ENCODE measurements at regions not wholly inside any gene's neighbourhood (a gene's known extent, or its start where the extent isn't known, plus 50 kb on each side); places are given as distances from the start of the nearest gene placed in this dataset.
"Not testable (repeated sequence)": the region's sequence is repeated elsewhere in the genome, so short reads cannot be mapped to it uniquely, and the experiment has no call there.

DNA sequence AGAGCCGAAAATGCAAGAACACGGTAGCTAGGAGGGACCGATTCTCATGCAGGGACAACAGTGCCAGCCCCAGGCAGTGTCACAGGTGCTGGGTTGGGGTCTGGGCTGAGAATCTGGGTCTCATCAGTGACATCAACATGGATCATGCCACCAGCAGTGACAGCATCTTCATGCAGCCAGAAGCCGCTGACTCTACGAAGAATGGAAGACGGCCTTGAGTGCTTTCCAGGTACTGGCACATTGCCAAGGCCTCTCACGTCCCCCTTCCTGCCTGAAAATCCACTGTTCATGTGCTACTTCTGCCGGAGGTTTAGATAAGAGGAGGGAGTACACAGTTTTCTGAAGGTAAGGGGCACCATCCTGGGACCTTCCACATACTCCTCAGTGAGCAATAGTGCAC lies 141.1 kb upstream of the FOXQ1 start:
- H3K27ac ChIP-seq = no peak overlapping the region

DNA sequence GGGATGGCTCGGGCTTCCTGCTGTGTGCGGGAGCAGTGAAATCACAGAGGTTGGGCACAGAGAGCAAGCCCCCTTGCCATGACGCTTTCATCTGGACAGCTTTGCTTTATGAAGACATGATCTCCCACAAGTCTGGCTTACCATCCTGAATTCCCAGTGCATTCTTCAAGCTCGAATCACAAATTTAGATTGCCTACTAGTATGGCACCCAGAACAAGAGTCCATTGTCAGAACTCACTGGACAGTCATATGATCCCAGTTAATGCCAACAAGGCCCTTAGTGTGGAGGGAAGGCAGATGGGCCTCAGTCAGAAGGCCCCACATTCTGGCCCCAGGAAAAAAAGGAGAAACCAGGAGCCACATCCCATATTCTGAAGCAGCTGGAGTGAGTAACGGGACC lies 147.3 kb upstream of the FOXQ1 start:
- H3K27ac ChIP-seq = no peak overlapping the region
- no peak overlapping the region for H3K4me3 ChIP-seq

More for the DNA sequence above, 141.1 kb upstream of the FOXQ1 start:
- H3K4me3 ChIP-seq = no peak overlapping the region

DNA sequence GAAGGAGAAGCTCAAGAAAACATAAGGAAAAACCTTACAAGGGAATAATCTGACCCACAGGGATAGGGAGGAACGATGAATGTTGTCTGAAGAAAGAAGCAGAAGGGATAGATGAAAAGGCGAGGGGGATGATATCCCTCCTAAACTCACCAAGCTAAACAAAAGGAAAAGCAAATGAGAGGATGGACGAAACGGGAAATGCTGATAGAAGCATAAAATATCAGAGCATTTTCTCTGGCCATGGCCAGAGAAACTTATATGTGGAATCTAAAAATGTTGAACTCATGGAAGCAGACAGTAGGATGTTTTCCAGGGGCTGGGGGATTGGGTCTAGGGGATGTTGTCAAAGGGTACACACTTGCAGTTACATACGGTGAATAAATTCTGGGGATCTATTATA lies 148.4 kb upstream of the FOXQ1 start:
- H3K27ac ChIP-seq = no peak overlapping the region
- no peak overlapping the region for H3K4me3 ChIP-seq

DNA sequence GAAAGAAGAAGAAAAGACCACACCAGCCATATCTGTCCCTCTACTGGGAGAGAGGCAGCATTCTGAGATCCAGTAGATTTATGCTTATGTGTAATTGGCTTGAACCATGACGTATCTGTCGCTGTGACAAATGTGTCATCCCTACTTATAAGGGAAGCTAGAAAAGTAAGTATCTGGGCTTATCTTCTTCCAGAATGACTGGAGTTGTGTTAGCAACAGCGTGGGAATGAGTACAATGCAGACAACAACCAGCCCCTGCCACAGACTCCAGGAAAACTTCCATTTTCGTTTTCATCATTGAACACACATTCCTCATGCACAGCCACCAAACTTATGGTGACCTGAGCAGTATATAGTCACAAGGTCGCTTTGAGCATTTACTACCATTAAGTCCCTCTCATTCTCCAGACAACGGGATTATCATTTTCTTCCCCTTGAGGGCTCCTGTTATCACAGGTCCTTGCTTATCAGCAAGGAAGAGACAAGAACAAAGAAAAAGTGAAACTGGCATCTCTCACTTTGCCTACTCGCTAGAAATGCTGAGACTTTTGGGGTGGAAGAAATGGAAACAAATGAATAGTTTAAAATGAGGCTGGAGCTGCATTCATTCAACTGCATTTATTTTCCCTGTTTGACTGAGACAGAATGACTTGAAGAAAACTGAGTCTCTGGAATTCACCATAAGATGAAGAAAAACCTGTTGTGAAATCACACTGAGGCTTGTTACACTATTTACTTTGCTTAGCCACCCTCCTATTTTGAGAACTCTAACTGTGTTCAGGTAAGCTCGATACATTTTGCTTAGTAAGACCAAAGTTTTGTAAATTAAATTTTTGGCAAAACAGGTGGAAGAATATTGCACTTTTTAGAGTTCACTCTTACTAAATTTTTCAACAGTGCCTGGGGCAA lies 149.3 kb upstream of the FOXQ1 start:
- no peak overlapping the region for H3K4me3 ChIP-seq
- peak overlapping the region in 1 of 21 experiments; percentile 21 for H3K27ac ChIP-seq

DNA sequence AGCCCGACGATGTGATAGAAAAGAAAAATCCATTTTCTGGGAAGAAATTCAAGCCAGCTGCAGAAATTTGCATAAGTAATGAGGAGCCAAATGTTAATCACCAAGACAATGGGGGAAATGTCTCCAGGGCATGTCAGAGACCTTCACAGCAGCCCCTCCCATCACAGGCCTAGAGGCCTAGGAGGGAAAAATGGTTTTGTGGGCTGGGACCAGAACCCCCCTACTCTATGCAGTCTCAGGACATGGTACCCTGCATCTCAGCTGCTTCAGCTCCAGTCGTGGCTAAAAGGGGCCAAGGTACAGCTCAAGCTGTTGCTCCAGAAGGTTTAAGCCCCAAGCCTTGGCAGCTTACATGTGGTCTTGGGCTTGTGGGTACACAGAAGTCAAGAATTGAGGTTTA lies 155.5 kb upstream of the FOXQ1 start:
- H3K4me3 ChIP-seq, H3K27ac ChIP-seq: not testable (repeated sequence)

DNA sequence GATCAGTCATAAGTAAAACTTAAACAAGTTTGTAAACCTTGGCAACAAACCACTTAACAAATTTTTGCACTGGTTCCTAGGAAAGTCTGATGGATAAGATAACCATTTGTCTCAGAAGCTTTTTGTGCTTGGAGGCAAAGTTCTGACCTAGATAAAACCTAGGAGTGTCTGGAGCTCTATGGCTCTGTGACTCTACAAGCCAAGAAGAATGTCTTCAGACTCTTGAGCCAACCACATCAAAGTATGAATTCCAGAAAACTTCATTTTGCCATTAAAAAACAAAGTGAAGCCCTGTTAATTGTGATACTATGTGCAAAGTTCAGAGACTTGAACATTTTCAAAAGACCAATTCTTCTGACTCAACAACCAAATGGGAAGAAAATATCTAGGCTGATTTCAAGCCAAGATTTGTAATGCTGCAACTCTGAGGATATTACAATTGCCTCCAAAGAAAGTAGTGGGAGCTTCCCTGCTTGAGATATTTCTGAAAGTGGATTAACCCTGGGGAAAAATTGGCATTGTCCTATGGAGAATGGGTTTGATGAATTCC lies 158.1 kb upstream of the FOXQ1 start:
- H3K4me3 ChIP-seq = no peak overlapping the region

DNA sequence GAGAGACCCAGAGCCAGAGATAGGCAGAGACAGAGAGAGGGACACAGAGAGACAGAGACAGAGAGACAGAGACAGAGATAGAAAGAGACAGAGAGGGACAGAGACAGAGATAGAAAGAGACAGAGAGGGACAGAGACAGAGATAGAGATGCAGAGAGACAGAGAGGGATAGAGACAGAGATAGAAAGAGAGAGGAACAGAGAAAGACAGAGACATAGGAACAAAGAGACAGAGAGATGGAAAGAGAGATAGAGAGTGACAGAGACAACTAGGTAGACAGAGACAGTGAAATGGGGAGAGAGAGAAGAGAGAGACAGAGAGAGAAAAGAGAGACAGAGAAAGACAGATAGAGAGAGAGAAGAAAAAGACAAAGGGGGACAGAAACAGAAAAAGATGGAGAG lies 165.4 kb upstream of the FOXQ1 start:
- no peak overlapping the region for H3K4me3 ChIP-seq
- peak overlapping the region in 3 of 21 experiments; percentile 21 to 83 (median 78) for H3K27ac ChIP-seq

More for the DNA sequence above, 158.1 kb upstream of the FOXQ1 start:
- H3K27ac ChIP-seq = peak overlapping the region in 7 of 21 experiments; percentile 5 to 63 (median 18)

DNA sequence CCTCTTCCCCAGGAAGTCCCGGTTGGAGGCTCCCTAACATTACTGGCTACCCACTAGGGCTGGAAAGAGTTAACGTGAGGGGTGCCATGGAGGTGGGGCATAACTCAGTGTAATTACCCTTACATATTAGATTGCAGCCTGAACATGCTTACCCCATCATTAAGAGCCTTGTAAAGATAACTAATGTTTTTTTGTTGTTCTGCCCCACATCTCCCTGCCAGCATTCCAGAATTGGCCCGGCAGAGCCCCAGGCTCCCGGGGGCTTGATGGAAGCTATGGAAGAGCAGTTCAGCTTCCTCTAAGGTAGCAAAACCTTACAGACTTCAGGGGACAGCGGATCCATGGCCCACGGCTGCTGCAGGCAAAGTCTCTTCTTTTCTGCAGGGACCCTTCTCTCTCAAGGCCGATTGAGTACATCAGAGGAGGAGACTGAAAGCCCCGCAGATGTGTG lies 166.1 kb upstream of the FOXQ1 start:
- H3K27ac ChIP-seq = peak overlapping the region in 7 of 21 experiments; percentile 27 to 83 (median 75)
- H3K4me3 ChIP-seq = no peak overlapping the region

DNA sequence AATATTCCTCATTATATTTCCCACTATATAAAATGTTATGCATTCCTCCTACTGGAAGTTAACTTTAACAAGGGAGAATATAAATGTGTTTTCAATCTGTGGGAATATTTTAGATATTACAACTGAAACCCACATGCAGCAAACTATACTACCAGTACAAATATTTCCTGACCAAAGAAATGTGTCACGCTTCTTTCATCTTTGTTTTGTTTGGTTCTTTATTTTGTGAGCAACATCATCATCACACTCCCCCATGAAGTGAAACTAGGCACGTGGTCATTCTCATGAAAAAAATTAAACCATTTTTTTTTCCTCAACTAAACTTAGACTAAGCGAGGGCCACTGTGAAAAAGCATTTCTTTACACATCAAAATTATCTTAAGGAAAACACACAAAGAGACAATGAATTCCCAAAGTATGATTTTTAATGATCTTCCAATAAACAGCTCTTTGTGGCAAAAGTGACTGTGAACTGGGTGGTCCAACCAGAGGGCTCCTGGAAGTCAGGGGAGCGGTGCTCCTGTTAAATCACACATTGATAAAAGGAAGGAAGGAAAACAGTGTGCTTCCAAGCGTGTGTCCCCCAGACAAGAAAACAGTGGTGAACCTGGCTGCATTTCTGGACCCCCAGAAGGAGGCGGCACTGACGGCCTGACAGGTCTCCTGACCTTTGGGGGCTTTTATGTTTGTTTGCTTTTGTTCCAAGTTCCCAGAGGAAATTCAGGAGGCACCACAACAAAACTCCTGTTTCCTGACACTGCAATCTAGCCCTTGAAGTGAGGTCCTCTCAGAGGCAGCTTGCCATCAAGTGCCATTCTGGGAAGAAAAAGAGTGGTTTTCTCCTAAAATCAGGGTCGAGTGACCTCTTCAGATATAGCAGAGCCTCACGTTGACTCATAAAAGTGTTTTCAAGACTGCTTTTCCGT lies 166.8 kb upstream of the FOXQ1 start:
- Histone ChIP-seq H3K27ac (peak overlapping the region in 8 of 21 experiments; percentile 27 to 85 (median 75)), H3K4me3 (no peak overlapping the region)

DNA sequence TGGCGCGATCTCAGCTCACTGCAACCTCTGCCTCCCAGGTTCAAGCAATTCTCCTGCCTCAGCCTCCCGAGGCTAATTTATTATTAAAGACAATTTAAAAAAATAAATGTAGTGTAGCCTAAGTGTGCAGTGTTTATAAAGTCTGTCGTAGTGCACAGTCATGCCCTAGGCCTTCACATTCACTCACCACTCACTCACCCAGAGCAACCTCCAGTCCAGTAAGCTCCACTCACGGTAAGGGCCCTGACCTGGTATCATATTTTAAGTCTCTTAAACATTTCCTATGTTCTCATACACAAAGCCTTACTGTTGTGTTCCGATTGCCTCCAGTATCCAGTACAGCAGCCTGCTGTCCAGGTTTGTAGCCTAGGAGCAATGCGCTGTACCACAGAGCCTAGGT lies 168.2 kb upstream of the FOXQ1 start:
- Histone ChIP-seq H3K27ac (peak overlapping the region in 3 of 21 experiments; percentile 57 to 85 (median 63)), H3K4me3 (no peak overlapping the region)

DNA sequence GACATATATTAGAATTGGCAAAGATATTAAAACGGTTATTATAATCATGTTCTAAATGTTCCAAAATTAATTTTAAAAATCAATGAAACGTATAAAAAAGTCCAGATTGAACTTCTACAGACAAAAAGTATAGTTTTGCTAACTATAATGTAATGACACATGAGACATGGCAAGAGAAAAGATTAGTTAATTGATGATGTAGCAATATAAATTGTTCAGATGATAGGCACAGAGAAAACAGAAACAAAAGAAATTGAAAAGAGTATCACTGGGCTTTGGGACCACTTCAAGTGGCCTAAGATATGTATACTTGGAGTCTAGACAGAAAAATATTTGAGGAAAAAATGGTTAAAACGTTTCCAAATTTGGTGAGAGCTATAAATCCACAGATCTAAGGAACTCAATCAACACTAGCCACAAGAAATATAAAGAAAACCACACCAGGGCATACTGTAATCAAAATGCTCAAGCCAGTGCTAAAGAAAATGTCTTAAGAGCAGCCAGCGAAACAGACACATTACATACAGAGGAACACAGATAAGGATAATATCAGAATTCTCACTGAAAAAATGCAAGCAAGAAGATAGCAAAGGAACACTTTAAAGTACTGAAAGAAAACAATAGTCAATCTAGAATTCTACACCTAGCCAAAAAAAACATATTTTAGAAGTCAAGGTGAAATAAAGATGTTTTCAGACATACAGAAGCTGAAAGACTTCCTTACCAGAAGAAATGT lies 172.6 kb upstream of the FOXQ1 start:
- Histone ChIP-seq H3K4me3 (no peak overlapping the region), H3K27ac (no peak overlapping the region)

DNA sequence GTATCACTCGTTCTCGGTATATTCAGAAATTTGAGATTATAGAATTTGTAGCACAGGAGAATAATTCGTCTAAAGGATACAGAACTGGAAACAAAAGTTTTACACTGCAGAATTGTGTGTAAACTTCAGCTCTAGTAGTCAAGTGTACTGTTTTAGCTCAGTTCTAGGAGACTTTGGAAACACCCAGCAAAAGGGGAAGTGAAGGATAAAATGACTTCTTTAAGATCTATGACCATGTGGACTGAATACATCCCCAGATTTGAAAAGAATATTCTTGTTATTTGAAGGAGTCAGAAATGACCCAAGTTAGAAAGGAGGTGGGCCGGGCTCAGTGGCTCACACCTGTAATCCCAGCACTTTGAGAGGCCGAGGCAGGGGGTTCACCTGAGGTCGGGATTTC lies 174.0 kb upstream of the FOXQ1 start:
- Histone ChIP-seq H3K4me3 (no peak overlapping the region), H3K27ac (no peak overlapping the region)

DNA sequence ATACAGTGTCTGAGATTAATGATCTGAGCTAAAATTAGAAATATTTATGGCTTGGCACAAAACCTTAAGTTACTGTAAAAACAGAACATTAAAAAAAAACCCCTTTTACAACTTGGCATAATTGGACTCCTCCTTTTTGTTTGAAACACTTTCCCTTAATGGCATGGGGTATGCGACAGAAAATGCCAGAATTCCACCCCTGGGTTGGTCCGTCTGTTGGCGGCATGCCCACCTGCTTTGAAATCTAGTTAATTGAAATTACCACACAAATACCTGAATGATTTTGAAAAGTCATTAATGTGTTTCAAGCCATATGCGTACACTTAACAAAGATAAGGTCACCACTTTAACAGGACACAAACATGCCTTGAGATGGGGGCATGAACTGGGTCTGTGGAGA lies 175.1 kb upstream of the FOXQ1 start:
- peak overlapping the region in 6 of 21 experiments; percentile 33 to 75 (median 59) for H3K27ac ChIP-seq

DNA sequence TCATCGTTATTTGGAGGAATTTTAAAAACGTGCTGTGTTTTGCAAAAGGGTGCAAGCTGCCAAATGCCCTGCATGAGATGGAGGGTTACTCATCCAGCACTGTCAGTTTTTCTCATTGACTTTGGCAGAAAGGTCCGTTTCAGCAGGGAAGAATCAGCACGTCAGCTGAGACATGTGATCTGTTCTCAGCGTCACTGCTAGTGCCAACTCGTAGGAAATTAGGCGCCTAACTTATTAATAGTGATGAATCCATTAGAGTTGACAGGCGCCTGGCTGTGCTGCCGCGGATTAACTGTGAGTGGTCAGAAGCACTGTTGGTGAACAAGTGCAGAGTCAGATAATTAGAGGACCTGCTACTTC lies 175.5 kb upstream of the FOXQ1 start:
- Histone ChIP-seq H3K27ac (peak overlapping the region in 9 of 21 experiments; percentile 21 to 75 (median 63)), H3K4me3 (no peak overlapping the region)

More for the DNA sequence above, 175.1 kb upstream of the FOXQ1 start:
- no peak overlapping the region for H3K4me3 ChIP-seq

DNA sequence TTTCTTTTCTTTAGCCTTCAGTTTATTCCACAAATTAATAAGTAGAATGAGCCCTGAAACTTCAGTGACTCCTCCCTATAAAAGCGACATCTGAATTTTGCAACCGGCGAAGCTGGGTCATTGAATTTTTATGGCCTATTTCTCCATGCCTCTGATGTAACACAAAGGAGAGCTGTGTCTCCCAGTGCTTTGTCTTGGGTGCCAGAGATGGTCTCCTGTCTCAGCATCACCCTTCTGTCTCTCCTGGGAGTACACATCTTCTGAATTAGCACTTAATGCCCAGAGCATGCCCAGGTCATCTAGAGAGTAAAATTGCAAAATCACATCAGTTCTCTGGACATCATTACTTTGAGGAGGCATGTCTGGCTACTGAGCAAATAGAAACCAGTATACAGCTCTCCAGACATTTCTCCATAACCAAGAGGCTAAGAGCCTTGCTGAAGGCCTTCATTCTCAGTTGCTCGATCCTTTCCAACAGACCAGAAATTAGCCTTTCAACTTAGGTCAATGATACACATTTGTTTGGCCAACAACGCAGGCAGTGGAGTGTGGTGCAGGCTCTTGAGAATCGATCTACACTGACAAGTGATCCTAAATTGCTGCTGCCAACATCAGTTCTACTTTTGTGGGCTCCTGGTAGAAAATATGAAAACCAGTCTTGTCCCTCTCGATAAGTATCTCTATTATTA lies 176.0 kb upstream of the FOXQ1 start:
- Histone ChIP-seq H3K27ac (peak overlapping the region in 12 of 21 experiments; percentile 4 to 75 (median 46)), H3K4me3 (no peak overlapping the region)

DNA sequence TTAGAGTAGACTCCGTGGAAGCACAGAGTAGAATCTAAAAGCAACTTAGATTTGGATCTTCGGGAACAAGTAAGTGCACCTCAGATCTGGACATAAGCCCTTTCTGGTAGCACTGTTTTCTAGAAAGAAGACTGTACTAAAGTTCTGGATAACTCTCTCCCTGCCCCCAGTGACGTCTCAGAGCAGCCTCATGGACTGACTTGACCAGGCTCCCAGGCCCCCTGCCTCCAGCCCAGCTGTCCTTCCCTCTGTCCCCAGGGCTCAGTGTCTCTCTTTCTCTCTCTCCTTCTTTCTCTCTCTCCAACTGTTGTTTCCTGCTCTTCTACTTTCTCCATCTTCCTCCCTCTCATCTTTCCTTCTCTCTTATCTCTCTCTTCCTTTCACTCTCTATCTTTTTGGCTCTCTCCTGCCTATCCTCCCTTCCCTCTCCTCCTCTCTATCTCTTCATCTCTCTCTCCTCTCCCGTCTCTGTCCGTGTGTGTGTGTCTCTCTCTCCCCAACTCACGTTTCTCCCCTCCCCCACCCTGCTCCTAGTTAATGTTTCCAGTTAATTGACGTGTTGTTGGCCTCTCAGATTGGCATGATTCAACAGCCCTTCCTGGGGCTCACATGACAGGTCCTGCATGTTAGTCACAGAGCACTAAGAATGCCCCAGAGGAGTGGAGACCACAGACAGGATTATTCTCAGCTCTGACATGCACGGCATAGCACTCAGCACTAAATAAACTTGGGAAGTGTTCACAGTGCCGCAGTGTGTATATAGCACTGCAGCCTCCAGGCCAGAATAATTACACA lies 180.4 kb upstream of the FOXQ1 start:
- Histone ChIP-seq H3K27ac (peak overlapping the region in 13 of 21 experiments; percentile 14 to 85 (median 58)), H3K4me3 (no peak overlapping the region)

DNA sequence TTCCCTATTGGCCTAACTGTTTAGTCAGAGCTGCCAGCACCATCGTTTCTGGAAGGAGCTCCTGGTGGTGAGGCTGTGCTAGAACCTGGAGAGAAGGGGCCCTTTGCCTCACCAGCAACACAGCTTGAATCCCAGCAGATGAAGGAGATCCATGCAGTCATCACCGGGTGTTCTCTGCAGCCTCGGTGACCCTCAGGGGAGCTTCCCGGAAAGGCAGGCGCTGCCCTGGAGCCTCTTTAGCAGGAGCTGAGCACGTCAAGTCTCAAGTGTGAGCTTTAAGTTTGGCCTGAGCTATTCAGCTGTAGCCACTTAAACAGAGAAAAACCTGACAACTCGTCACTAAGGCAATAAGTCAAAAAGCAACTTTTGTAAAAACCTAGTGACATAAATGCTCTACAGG lies 181.2 kb upstream of the FOXQ1 start:
- Histone ChIP-seq H3K4me3 (no peak overlapping the region), H3K27ac (peak overlapping the region in 10 of 21 experiments; percentile 20 to 85 (median 60))

DNA sequence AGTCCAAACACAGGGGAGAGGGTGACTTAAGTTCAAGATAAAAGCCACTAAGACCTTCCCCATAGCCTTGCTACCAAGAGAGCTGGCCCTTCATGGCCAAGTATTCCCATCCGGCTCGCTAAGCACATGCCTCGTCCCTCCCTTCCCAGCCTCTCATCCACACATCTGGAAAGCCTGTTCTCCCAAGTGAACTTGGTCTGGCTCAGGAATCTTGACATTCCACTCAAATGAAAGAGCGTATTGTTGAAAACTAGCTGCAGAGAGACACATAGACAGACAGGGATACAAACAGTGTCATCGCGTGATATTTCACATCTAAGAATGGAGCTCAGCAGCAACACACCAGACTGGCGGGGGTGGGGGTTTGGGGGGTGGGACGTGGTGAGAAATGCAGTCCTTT lies 182.8 kb upstream of the FOXQ1 start:
- Histone ChIP-seq H3K4me3 (no peak overlapping the region), H3K27ac (peak overlapping the region in 11 of 21 experiments; percentile 11 to 85 (median 49))

Measured in skin epidermis (tissue), 12 donors.